OCI-LY7 (cell line): ENCODE measurements at regions not wholly inside any gene's neighbourhood (a gene's known extent, or its start where the extent isn't known, plus 50 kb on each side); places are given as distances from the start of the nearest gene placed in this dataset.

ENCODE experiments used
- BruUV-seq: library from RNA; stranded (reverse); fragments of 400-500 nt; replicated peaks from 2 replicates; lab custom pipeline; 2021; lab: Mats Ljungman, UMichigan
- CTCF ChIA-PET: fragments of 300-600 bp; sonication (Branson Sonifier 250); formaldehyde crosslinking; loops from one replicate; lab custom pipeline; 2022; ENCODE audit warnings: antibody characterized with exemption; ENCODE audit not compliant: unreplicated experiment; lab: Charles Lee
- POLR2A ChIA-PET: fragments of 300-600 bp; sonication (Branson Sonifier 250); formaldehyde crosslinking; loops from one replicate; lab custom pipeline; 2022; ENCODE audit warnings: antibody characterized with exemption; lab: Charles Lee
- DNase-seq: peaks from one replicate; pipeline ENCODE4 v3.0.0-alpha.2; 2015; ENCODE audit warnings: low spot score
- H2AFZ ChIP-seq: fragments of 200-600 bp; sonication (generic), shearing (Covaris generic); 2 replicates; pipeline ENCODE4 v1.6.1; 2014; ENCODE audit warnings: mild to moderate bottlenecking, antibody characterized with exemption, low read length, moderate library complexity
- H3K27ac ChIP-seq: fragments of 200-600 bp; sonication (generic); 2 replicates; pipeline ENCODE4 v1.5.1; 2014; ENCODE audit warnings: mixed run types, low read depth, mild to moderate bottlenecking, moderate library complexity, low read length, inconsistent platforms; ENCODE audit not compliant: poor library complexity, severe bottlenecking
- H3K36me3 ChIP-seq: fragments of 200-600 bp; sonication (generic); 2 replicates; pipeline ENCODE4 v1.6.1; 2014; ENCODE audit warnings: mild to moderate bottlenecking, antibody characterized with exemption, low read length, moderate library complexity, mixed read lengths; ENCODE audit not compliant: insufficient read depth
- H3K4me1 ChIP-seq: fragments of 200-600 bp; sonication (generic); 2 replicates; pipeline ENCODE4 v1.5.1; 2014; ENCODE audit warnings: mild to moderate bottlenecking, low read length; ENCODE audit not compliant: insufficient read depth, poor library complexity, severe bottlenecking
- H3K4me2 ChIP-seq: fragments of 200-600 bp; sonication (generic); 2 replicates; pipeline ENCODE4 v1.6.1; 2014; ENCODE audit warnings: mild to moderate bottlenecking, low read length
- H3K4me3 ChIP-seq: fragments of 200-600 bp; sonication (generic); 2 replicates; pipeline ENCODE4 v1.5.1; 2014; ENCODE audit warnings: mild to moderate bottlenecking, low read depth, low read length; ENCODE audit not compliant: poor library complexity, severe bottlenecking
- H3K79me2 ChIP-seq: fragments of 200-600 bp; sonication (generic); 2 replicates; pipeline ENCODE4 v1.6.1; 2016; ENCODE audit warnings: low read depth, mild to moderate bottlenecking, low read length, moderate library complexity, mixed read lengths; ENCODE audit not compliant: insufficient read depth
- H3K9me2 ChIP-seq: fragments of 200-600 bp; sonication (generic); 2 replicates; pipeline ENCODE4 v1.6.1; 2016; ENCODE audit warnings: mild to moderate bottlenecking, low read length, mixed read lengths; ENCODE audit not compliant: insufficient read depth
- H3K9me3 ChIP-seq: fragments of 200-600 bp; sonication (generic); 2 replicates; pipeline ENCODE4 v1.6.1; 2014; ENCODE audit warnings: mild to moderate bottlenecking, mixed run types, low read length, mixed read lengths
- H4K20me1 ChIP-seq: fragments of 200-600 bp; sonication (generic); 2 replicates; pipeline ENCODE4 v1.6.1; 2014; ENCODE audit warnings: mild to moderate bottlenecking, antibody characterized with exemption, low read length, moderate library complexity, mixed read lengths; ENCODE audit not compliant: insufficient read depth
- CTCF ChIP-seq: fragments of 200-600 bp; sonication (generic); conservative IDR thresholded peaks from 2 replicates; pipeline ENCODE4 v1.5.1; 2014; ENCODE audit warnings: mild to moderate bottlenecking, antibody characterized with exemption, low read length, moderate library complexity, mixed read lengths
- EZH2phosphoT487 ChIP-seq: fragments of 200-600 bp; sonication (generic); IDR thresholded peaks from 2 replicates; pipeline ENCODE4 v1.6.1; 2018; ENCODE audit warnings: low read depth, borderline replicate concordance, mild to moderate bottlenecking, mixed run types, antibody characterized with exemption, low read length, moderate library complexity, mixed read lengths
- intact Hi-C: fragments of 100-400 bp; cut with micrococcal nuclease; formaldehyde crosslinking; loops from one replicate; pipeline ENCODE4 v1.10.0; 2022; ENCODE audit not compliant: unreplicated experiment

GRCh38 chr6:95841560-95841959, 174.2 kb upstream of the FUT9 start:
- intact Hi-C loops = no loop called here
- CTCF ChIA-PET = no interaction called here

DNA sequence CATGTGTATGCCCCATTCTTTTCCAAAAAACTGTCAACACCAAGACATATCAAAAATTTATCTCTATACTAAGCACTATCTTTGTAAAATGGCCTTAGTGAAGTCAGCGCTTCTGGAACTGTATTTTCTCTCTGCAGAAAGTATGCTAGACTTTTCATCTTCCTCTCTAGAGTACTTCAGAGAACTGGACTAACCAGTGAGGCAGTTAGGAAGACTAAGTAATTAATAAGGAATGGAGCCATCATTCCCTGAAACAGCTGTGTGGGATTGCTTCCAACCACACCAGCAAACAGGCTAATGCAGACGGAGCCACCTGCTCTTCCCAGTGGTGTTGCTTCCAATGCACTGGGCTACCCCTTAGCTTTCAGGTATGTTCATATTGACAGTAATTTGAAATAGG, 169.1 kb upstream of the FUT9 start:
- Histone ChIP-seq H2AFZ (no peak overlapping the region), H4K20me1 (no peaks in the 10 kb centered on the region), H3K4me1 (no peaks in the 10 kb centered on the region), H3K79me2 (no peaks in the 10 kb centered on the region), H3K36me3 (no peaks in the 10 kb centered on the region), H3K9me3 (no peaks in the 10 kb centered on the region), H3K4me2 (no peak overlapping the region), H3K27ac (no peak overlapping the region), H3K9me2 (no peaks in the 10 kb centered on the region), H3K4me3 (no peak overlapping the region)
- intact Hi-C loops = no loop called here
- BruUV-seq = no TSS peak
- TF ChIP-seq CTCF (no peak), EZH2phosphoT487 (no peak)
- DNase-seq = no peak
- ChIA-PET CTCF (no interaction called here), POLR2A (no interaction called here)

More at GRCh38 chr6:95841560-95841959, 174.2 kb upstream of the FUT9 start:
- Histone ChIP-seq H3K9me2 (no peaks in the 10 kb centered on the region), H3K4me3 (no peak overlapping the region), H3K4me2 (no peak overlapping the region), H4K20me1 (no peaks in the 10 kb centered on the region), H3K79me2 (no peaks in the 10 kb centered on the region), H3K4me1 (no peaks in the 10 kb centered on the region), H3K9me3 (no peaks in the 10 kb centered on the region), H3K27ac (no peak overlapping the region), H2AFZ (no peak overlapping the region), H3K36me3 (no peaks in the 10 kb centered on the region)
- no peak for DNase-seq
- TF ChIP-seq EZH2phosphoT487 (no peak), CTCF (no peak)
- POLR2A ChIA-PET = no interaction called here
- no TSS peak for BruUV-seq

DNA sequence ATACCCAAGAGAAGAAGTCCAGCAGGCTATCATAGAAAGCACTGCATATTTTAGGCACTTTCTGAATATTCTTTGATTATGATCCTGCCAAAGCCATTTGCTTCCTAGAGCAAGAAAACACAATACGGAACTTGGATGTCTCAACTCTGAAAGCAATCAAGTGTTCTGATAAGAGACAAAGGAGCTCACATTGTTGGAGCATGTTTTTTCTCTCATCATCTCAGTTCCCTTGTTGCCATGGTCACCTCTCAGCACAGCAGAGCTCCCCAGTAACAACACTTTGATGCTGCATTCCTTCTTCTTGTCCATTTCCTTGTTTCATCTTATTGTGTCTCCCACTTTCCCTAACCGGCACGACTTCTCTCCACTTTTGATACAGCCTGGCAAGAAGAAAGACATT, 168.7 kb upstream of the FUT9 start:
- Histone ChIP-seq H3K4me3 (no peak overlapping the region), H3K27ac (no peak overlapping the region), H3K79me2 (no peaks in the 10 kb centered on the region), H3K36me3 (no peaks in the 10 kb centered on the region), H3K9me3 (no peaks in the 10 kb centered on the region), H3K4me1 (no peaks in the 10 kb centered on the region), H2AFZ (no peak overlapping the region), H3K9me2 (no peaks in the 10 kb centered on the region), H4K20me1 (no peaks in the 10 kb centered on the region), H3K4me2 (no peak overlapping the region)
- DNase-seq = no peak
- BruUV-seq = no TSS peak
- intact Hi-C loops = no loop called here
- ChIA-PET POLR2A (no interaction called here), CTCF (no interaction called here)
- TF ChIP-seq CTCF (no peak), EZH2phosphoT487 (no peak)
